Keratinocyte (primary cell): ENCODE measurements at regions not wholly inside any gene's neighbourhood (a gene's known extent, or its start where the extent isn't known, plus 50 kb on each side); places are given as distances from the start of the nearest gene placed in this dataset.

Experiments used
- DNase-seq: peaks from one replicate; pipeline ENCODE4 v3.0.0-alpha.2; 2011; ENCODE audit warnings: low read depth, missing footprints, low spot score
- FAIRE-seq: peaks from 2 replicates; lab custom pipeline; 2011; peaks lifted over from hg19 to GRCh38; lab: Jason Lieb, UNC
- H2AFZ ChIP-seq: 2 replicates; pipeline ENCODE4 v1.6.0; 2012; ENCODE audit warnings: low read length, control low read depth, inconsistent platforms; ENCODE audit not compliant: control insufficient read depth
- H3K27ac ChIP-seq: 2 replicates; pipeline ENCODE4 v1.5.1; 2011; ENCODE audit warnings: low read length; ENCODE audit not compliant: control insufficient read depth, insufficient read depth
- H3K27me3 ChIP-seq: 3 replicates; pipeline ENCODE4 v1.6.0; 2011; ENCODE audit warnings: low read length; ENCODE audit not compliant: control insufficient read depth, insufficient read depth; ENCODE audit errors: extremely low read depth
- H3K36me3 ChIP-seq, 2 experiments: 2 replicates in 1 of 2; 3 replicates in 1 of 2; pipeline ENCODE4 v1.5.1; 2011; ENCODE audit warnings: low read length in 2 of 2, mild to moderate bottlenecking in 1 of 2; ENCODE audit not compliant: control insufficient read depth in 2 of 2, insufficient read depth in 2 of 2; ENCODE audit errors: extremely low read depth in 1 of 2
- H3K4me1 ChIP-seq: 3 replicates; pipeline ENCODE4 v1.5.1; 2011; ENCODE audit warnings: low read length; ENCODE audit not compliant: control insufficient read depth, insufficient read depth; ENCODE audit errors: extremely low read depth
- H3K4me2 ChIP-seq: 3 replicates; pipeline ENCODE4 v1.6.0; 2011; ENCODE audit warnings: low read depth, low read length; ENCODE audit not compliant: control insufficient read depth, insufficient read depth; ENCODE audit errors: extremely low read depth
- H3K4me3 ChIP-seq, 3 experiments: fragments of 200-600 bp in 1 of 3; sonication (generic) in 1 of 3; 2 replicates in 2 of 3; 3 replicates in 1 of 3; pipeline ENCODE4 v1.5.1; 2011 to 2016; ENCODE audit warnings: low read length in 3 of 3, mild to moderate bottlenecking in 3 of 3, control low read depth in 2 of 3, inconsistent platforms in 1 of 3, low read depth in 1 of 3, mixed read lengths in 1 of 3, mixed run types in 1 of 3, moderate library complexity in 1 of 3; ENCODE audit not compliant: control insufficient read depth in 2 of 3, insufficient read depth in 2 of 3; ENCODE audit errors: extremely low read depth in 1 of 3
- H3K79me2 ChIP-seq: 2 replicates; pipeline ENCODE4 v1.6.0; 2012; ENCODE audit warnings: low read length; ENCODE audit not compliant: control insufficient read depth, insufficient read depth
- H3K9ac ChIP-seq: 3 replicates; pipeline ENCODE4 v1.6.0; 2011; ENCODE audit warnings: low read length; ENCODE audit not compliant: control insufficient read depth, insufficient read depth; ENCODE audit errors: extremely low read depth
- H3K9me1 ChIP-seq: 3 replicates; pipeline ENCODE4 v1.6.0; 2011; ENCODE audit warnings: low read length; ENCODE audit not compliant: control insufficient read depth, insufficient read depth; ENCODE audit errors: extremely low read depth
- H3K9me3 ChIP-seq: 2 replicates; pipeline ENCODE4 v1.5.1; 2012; ENCODE audit warnings: low read depth, low read length; ENCODE audit not compliant: control insufficient read depth
- H4K20me1 ChIP-seq: 3 replicates; pipeline ENCODE4 v1.6.0; 2011; ENCODE audit warnings: low read length; ENCODE audit not compliant: control insufficient read depth, insufficient read depth; ENCODE audit errors: extremely low read depth
- EZH2 ChIP-seq: IDR thresholded peaks from one replicate; pipeline ENCODE4 v1.6.1; 2012; ENCODE audit warnings: inconsistent platforms, mild to moderate bottlenecking, low read length, moderate library complexity
- dilution Hi-C: fragments of 300-500 bp; cut with MboI; formaldehyde crosslinking; loops from one replicate; pipeline ENCODE4 v1.7.0; 2020; ENCODE audit warnings: low sequenced_read_pairs; ENCODE audit not compliant: extremely low pct_ligation_motif_present
- TF ChIP-seq, protein P1 (sequence below), 3 experiments: IDR thresholded peaks in 1 of 3; conservative IDR thresholded peaks in 1 of 3; optimal IDR thresholded peaks in 1 of 3; 2 replicates in 2 of 3; 3 replicates in 1 of 3; pipeline versions ENCODE3 to v1.5.1; 2011; ENCODE audit warnings: low read length in 3 of 3, mild to moderate bottlenecking in 3 of 3, moderate library complexity in 2 of 3, control low read depth in 1 of 3, inconsistent platforms in 1 of 3; ENCODE audit not compliant: insufficient read depth in 2 of 3; ENCODE audit errors: extremely low read depth in 1 of 3

DNA sequence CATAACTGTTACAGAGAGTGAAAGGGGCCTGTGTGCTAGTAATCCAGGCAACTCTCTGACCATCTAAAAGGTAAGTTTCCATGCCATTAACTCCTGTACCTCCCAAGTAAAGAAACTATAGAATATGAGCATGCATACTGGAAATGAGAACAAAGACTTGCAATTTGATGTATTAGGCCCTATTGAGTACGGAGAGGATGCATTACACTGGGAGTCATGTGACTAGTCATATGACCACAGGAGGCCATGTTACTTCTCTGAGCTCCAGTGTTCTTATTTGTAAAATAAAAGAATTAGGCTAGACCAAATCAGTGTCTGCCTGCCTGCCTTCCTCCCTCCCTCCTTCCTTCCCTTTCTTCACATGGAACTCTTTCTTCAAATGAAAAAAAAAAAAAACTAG, 440.1 kb upstream of the CCDC196 start:
- Histone ChIP-seq H3K9ac (no peak overlapping the region), H2AFZ (no peak overlapping the region), H3K4me2 (no peak overlapping the region), H3K4me1 (no peaks in the 10 kb centered on the region), H3K36me3 (no peaks in the 10 kb centered on the region), H3K79me2 (no peaks in the 10 kb centered on the region), H4K20me1 (no peaks in the 10 kb centered on the region), H3K9me3 (no peaks in the 10 kb centered on the region), H3K9me1 (no peaks in the 10 kb centered on the region), H3K27ac (no peak overlapping the region), H3K27me3 (no peaks in the 10 kb centered on the region), H3K4me3 (no peak overlapping the region)
- TF ChIP-seq EZH2, result no peak
- TF ChIP-seq, protein P1, sequence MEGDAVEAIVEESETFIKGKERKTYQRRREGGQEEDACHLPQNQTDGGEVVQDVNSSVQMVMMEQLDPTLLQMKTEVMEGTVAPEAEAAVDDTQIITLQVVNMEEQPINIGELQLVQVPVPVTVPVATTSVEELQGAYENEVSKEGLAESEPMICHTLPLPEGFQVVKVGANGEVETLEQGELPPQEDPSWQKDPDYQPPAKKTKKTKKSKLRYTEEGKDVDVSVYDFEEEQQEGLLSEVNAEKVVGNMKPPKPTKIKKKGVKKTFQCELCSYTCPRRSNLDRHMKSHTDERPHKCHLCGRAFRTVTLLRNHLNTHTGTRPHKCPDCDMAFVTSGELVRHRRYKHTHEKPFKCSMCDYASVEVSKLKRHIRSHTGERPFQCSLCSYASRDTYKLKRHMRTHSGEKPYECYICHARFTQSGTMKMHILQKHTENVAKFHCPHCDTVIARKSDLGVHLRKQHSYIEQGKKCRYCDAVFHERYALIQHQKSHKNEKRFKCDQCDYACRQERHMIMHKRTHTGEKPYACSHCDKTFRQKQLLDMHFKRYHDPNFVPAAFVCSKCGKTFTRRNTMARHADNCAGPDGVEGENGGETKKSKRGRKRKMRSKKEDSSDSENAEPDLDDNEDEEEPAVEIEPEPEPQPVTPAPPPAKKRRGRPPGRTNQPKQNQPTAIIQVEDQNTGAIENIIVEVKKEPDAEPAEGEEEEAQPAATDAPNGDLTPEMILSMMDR (optimal IDR thresholded peaks at IDR 0.05 in 1 of 3, IDR thresholded peaks at IDR 0.05 in 1 of 3, conservative IDR thresholded peaks at IDR 0.05 in 1 of 3; ENCODE audit: extremely low read depth in 1 of 3, insufficient read depth in 2 of 3, low read length in 3 of 3), result no peak
- FAIRE-seq, result no peak
- DNase-seq, result no peak
- dilution Hi-C loops, result no loop called here

DNA sequence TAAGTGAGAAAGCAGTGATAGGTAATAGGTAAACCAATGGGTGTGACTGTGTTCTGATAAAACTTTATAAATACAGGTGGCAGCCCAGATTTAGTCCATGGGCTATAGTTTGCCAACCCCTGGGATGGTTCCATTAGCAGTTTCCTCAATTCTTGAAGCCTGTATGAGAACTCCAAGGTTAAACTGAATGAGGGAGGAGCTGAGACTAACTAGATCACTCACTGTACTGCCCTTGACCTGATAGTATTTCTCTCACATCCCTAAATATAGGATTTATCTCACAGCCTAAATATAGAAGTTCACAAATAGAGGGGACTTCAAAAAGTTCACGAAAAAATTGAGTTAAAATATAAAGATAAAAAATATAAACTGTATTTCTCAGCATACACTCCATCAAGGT, 439.6 kb upstream of the CCDC196 start:
- TF ChIP-seq EZH2, result no peak
- TF ChIP-seq, protein P1 (optimal IDR thresholded peaks at IDR 0.05 in 1 of 3, IDR thresholded peaks at IDR 0.05 in 1 of 3, conservative IDR thresholded peaks at IDR 0.05 in 1 of 3; ENCODE audit: extremely low read depth in 1 of 3, insufficient read depth in 2 of 3, low read length in 3 of 3), result no peak
- no peaks in the 10 kb centered on the region for H3K9me1 ChIP-seq
- no peak overlapping the region for H3K27ac ChIP-seq
- FAIRE-seq (no peak), DNase-seq (no peak)
- H3K27me3 ChIP-seq, result no peaks in the 10 kb centered on the region
- no peaks in the 10 kb centered on the region for H3K9me3 ChIP-seq
- H3K4me2 ChIP-seq, result no peak overlapping the region
- H2AFZ ChIP-seq, result no peak overlapping the region
- no peaks in the 10 kb centered on the region for H3K36me3 ChIP-seq
- no peaks in the 10 kb centered on the region for H3K79me2 ChIP-seq
- H3K4me1 ChIP-seq, result no peaks in the 10 kb centered on the region
- no peak overlapping the region for H3K4me3 ChIP-seq
- dilution Hi-C loops, result no loop called here
- no peaks in the 10 kb centered on the region for H4K20me1 ChIP-seq
- no peak overlapping the region for H3K9ac ChIP-seq
